ENCODE measurements at regions not wholly inside any gene's neighbourhood (a gene's known extent, or its start where the extent isn't known, plus 50 kb on each side); places are given as distances from the start of the nearest gene placed in this dataset.
A peak's percentile ranks its signal among the peaks of the same experiment; 100 is the strongest.

- DNase-seq (ENCODE audit: low spot score), result no peak
Observed at GRCh38 chr1:232445361-232446106, 184.4 kb downstream of the SIPA1L2 start.

DNA sequence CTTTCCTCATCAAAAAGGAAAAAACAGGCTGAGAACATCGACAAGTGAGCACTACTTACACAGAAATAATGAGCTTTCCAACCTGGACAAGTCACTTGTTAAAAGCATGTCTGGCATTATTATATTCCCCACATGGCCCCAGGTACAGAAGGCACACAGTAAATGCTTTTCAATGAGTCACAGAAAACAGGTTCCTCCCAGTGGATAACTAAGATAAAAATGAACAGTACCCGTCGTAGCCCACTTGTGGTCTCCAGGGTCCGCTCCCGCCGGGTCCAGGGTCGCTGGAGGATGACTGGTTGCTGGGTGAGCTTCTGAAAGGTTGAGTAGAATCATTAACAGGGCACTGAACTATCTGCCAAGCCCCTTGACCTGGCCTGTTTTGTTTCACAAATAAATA lies 186.6 kb downstream of the SIPA1L2 start:
- DNase-seq (ENCODE audit: low spot score), result no peak

DNA sequence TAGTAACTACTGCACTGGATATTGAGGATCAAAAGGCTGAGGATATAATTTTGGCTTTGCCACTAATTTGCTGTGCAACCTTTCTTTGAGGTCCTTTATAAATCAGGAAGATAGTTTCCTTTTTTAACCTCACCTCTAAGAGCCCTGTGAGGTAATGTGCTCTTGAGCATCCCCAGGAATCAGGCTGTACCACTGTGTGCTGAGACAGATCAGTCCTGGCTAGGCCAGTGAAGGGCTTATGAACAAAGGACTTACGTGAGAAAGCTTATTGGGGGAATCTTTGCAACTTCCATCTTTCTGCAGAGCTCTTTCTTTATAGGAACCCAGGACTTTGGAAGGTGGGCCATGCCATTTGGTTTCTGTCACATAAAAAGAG lies 188.9 kb downstream of the SIPA1L2 start:
- DNase-seq (ENCODE audit: low spot score), result no peak

GRCh38 chr1:232440325-232441035 lies 189.5 kb downstream of the SIPA1L2 start:
- DNase-seq (ENCODE audit: low spot score), result peak; percentile 47

GRCh38 chr1:232439011-232439410 lies 190.9 kb downstream of the SIPA1L2 start:
- no peak for DNase-seq (ENCODE audit: low spot score)

- DNase-seq (ENCODE audit: low spot score), result no peak
Observed at GRCh38 chr1:232438476-232438875, 191.5 kb downstream of the SIPA1L2 start.

GRCh38 chr1:232437510-232437909 lies 192.4 kb downstream of the SIPA1L2 start:
- DNase-seq (ENCODE audit: low spot score), result no peak

GRCh38 chr1:232435729-232436128 lies 194.2 kb downstream of the SIPA1L2 start:
- DNase-seq (ENCODE audit: low spot score), result no peak

- no peak for DNase-seq (ENCODE audit: low spot score)
Observed at GRCh38 chr1:232432313-232432712, 197.6 kb downstream of the SIPA1L2 start.

GRCh38 chr1:232431748-232432147 lies 198.2 kb downstream of the SIPA1L2 start:
- DNase-seq (ENCODE audit: low spot score), result no peak

- no peak for DNase-seq (ENCODE audit: low spot score)
Observed at GRCh38 chr1:232431326-232431725, 198.6 kb downstream of the SIPA1L2 start.

- DNase-seq (ENCODE audit: low spot score), result no peak
Observed at GRCh38 chr1:232430467-232430866, 199.5 kb downstream of the SIPA1L2 start.

GRCh38 chr1:232428786-232429530 lies 201.0 kb downstream of the SIPA1L2 start:
- DNase-seq (ENCODE audit: low spot score), result no peak

DNA sequence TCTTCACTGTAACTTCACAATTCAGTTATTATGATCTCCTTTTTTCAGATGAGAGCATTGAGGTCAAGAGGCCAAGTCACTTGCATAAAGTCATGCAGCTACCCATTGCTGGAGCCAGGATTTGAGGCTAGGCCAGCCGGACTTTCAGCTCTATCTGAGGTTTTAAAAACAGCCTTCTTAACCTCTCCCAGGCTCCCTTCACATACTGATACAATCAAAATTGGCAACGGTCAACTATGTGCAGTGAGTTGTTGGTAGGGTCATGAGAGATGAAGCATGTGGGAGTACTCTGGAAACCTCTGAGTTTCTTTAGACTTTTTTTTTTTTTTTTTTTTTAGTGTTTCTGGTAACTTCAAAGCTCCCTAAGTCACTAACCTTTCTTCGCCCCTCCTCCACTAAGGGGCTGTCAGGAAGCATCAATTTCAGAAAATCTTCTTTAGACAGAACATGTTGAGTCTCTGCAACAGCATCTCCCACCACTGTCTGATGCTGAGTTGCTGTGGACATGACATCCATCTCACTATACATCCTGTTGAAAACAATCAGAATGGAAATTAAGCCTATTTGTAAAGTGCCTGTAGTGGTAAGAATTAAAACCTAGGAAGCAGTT lies 201.8 kb downstream of the SIPA1L2 start:
- no peak for DNase-seq (ENCODE audit: low spot score)

GRCh38 chr1:232426801-232427200 lies 203.1 kb downstream of the SIPA1L2 start:
- DNase-seq (ENCODE audit: low spot score), result no peak

GRCh38 chr1:232425421-232425820 lies 204.5 kb downstream of the SIPA1L2 start:
- DNase-seq (ENCODE audit: low spot score), result no peak

GRCh38 chr1:232423591-232423990 lies 206.3 kb downstream of the SIPA1L2 start:
- DNase-seq (ENCODE audit: low spot score), result no peak

GRCh38 chr1:232422898-232423297 lies 207.0 kb downstream of the SIPA1L2 start:
- DNase-seq (ENCODE audit: low spot score), result peak; percentile 14

GRCh38 chr1:232422098-232422497 lies 207.8 kb downstream of the SIPA1L2 start:
- DNase-seq (ENCODE audit: low spot score), result peak; percentile 29

DNA sequence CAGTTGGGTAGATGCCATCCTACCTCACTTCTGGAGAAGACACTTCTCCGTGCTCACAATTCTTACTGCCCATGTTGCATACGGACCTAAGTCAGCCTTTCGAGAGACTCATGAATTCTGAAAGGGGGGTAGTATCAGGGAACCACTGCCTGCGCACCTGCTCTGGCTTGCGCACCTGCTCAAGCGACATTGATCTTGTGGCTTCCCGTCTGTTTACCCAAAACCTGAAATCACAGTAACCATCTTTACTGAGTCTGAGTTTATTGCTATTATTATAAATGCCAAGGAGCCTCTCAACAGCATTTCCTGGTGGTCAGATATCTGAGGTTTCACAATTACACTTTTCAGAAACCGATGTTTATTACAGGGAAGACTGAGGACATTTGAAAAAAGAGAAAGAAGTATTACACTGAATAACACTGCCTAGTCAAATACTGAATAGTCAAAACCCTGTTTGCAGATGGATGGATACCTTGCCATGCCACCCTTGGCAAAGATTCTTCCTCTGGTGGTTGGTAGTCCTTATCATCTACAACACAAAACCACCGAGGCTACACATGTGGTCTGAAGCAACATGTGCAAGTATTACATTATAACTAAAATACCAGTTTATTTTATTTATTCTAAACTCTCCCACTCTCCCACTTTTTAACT lies 208.7 kb downstream of the SIPA1L2 start:
- no peak for DNase-seq (ENCODE audit: low spot score)

DNA sequence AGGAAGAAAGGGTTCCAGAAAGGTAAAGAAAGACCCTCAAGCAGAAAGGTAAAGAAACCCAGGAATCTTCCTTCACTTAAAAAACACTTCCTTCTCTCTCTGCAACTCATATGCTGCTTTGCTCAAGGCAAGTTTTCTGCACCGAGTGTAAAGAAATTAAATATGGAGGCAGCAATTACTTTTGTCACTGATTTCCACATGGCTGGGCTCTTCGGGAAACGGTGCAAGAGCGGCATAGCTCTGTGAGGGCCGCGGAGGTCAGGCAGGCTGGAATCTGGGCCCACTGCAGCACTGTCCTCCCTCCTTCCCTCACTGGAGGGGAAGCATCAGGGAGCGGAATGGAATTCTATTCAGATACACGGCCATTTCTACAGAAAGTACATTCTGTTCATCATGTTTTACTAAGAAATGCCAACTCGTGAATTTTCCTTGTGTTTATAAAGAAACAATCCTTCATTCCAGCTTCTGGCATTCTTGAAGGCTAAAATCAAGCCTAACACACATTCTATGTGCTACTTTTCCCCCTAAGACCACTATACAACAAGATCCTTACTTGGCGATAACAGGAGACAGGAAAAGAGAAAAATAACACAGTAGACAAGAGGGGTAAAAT lies 212.2 kb downstream of the SIPA1L2 start:
- no peak for DNase-seq (ENCODE audit: low spot score)
